Stimulated activated CD8-positive, alpha-beta memory T cell treated with anti-CD3 and anti-CD28 coated beads, Interleukin-15, amount 100 ng/mL, for 48 hours (primary cell): ENCODE measurements at regions not wholly inside any gene's neighbourhood (a gene's known extent, or its start where the extent isn't known, plus 50 kb on each side); places are given as distances from the start of the nearest gene placed in this dataset.

Source experiments
- DNase-seq, 2 donors: peaks; one replicate each; pipeline ENCODE4 v3.0.0-alpha.2; 2020; ENCODE audit warnings: low read depth in 2 of 2

DNA sequence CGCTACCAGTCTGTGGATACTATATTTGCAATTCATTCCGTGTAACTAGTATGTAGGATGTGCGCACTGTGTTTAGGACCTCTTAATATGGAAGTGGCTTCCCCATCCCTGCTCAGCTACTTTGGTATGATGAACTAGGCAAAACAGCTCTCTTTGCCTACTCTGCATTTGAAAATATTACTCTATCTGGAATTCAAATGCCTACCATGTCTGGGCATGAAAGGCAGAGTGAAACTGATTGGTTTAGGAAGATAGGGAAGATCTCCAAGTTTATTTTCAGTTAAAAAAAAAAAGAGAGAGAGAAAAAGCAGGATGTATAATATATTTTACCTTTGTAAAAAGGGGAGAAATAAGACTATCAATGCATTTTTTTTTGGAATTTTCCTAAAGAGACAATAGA lies 74.1 kb upstream of the ELL2 start:
- no peak for DNase-seq

DNA sequence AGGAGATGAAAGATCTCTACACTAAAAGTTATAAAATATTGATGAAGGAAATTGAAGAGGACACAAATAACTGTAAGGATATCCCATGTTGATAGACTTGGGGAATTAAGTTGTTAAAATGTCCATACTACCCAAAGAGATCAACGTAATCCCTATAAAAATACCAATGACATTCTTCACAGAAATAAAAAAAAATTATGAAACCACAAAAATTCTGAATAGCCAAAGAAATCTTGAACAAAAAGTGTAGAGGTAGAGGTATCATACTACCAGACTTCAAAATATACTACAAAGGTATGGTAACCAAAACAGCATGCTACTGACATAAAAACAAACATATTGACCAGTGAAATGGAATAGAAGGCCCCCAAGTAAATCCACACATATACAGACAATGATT lies 71.5 kb upstream of the ELL2 start:
- no peak for DNase-seq

DNA sequence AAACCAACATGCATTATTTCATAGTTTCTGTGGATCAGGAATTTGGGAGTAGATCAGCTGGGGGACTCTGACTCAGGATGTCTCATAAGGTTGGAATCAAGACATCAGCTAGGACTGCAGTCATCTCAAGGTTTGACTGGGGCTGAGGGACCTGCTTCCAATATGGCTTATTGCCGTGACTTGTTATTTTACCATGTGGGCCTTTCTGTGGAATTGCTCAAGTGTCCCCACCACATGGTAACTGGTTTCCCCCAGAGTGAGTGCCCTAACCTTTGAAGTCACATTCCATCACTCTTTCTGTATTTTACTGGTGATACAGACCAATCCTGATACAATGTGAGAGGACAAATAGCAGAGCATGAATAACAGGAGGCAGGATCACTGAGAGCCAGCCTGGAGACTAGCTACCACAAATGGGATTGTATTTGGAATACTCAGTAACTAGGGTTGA lies 70.2 kb upstream of the ELL2 start:
- DNase-seq: no peak

DNA sequence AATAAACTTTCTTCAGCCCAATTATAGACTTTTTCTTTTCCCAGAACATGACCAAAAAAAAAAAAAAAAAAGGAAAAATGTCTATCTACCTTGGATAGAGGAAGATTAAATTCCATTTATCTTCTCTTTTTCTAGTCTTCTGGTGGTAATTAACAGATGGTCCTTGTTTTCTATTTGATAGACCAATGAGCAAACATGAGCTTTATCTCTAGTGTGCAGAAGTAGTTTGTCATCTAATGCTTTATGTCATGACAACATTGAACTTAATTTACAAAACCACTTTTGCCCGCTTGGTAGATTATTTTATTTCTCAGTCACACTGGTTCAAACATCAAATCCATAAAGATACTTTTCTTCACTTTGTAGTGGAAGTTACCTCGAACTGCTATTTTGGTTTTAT lies 69.5 kb upstream of the ELL2 start:
- DNase-seq: no peak

DNA sequence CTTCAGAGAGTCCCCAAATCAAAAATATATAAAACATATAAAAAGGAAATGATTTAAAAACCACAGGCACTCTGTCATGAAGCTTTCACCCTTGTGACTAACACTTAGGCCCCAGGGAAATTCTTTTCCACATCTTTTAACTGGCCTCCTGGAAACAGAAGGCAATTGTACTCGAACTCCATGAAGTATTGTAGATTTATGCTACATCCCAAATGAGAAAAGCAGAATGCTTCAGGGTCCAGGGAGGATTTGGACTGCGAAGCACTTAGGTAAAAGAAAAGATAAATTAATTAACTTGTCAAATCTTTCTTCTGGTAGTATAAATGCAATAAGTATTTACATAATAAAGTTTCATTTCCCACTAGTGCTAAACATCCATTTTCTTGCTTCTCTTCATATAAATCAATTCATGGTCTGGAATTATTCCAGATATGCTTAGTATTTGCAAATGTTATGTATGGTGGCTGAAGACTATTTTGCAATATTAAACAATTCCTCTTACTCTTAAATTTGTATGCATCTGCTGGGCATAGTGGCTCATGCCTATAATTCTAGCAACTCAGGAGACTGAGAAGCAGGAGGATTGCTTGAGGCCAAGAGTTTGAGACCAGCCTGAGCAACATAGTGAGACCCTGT lies 64.9 kb upstream of the ELL2 start:
- DNase-seq: no peak

DNA sequence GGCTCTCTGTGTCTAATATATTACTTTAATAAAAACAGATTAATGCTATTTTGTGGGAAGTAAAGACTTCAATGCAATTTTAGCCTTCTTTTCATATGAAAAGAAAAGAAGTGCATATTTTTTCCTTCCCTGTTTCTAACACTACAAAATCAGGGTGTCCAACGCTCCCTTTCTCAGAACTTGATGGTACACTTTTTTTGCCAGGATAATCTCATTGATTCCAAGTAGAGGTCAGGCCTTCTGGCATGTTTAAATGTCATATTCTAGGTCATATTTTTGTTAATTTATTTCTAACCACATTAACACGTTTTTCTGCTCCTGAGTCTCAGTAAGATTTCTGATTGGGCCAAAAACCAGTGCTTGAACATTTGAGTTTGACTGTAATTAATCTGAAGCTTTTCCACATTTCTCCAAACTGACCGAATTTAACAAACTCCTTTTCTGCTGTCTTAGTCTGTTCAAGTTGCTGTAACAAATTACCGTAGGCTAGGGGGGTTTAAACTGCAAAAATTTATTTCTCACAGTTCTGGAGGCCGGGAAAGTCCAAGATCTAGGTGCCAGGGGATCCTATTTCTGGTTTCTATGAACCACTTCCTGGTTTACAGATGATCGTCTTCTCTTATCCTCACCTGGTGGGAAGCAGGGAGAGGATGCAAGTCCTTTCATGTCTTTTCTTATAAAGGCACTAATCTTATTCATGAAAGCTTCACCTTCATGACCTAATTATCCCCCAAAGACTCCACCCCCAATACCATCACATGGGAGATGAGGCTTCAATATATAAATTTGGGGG lies 63.2 kb upstream of the ELL2 start:
- no peak for DNase-seq

DNA sequence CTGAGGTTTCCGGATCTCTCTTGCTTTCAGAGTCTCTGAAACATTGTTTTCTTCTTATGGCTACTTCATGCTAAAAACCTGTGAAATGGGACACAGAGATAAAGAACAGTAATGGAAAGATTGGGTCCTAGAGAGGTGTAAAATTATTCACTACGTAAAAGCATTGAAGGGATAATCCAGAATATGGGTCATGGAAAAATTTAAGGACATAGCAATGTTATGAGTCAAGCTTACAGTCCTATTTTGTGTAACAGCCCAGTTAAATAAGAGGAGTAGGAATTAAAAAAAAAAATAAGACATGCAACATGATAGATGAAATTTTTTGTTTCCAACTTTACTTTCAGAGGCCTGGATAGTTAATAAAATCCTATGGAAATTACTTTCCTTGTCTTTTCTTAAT lies 61.9 kb upstream of the ELL2 start:
- no peak for DNase-seq

DNA sequence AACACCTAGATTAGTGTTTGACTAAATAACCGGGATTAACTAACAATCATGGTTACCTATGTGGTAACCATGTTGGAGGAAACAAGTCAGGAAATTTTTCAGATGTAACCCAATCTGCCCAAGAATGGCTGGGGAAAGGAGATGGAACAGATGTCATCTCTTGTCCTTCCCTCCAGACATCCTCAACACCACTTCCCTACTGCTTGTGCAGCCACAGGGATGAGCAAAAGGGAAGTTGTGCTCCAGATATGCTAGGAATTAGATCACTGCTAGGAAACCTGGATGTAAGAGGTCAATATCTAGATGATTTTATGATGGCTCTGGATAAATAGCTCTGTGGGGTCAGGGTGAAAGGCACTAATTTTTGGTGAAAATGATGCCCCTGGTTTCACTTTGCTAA lies 61.3 kb upstream of the ELL2 start:
- DNase-seq: no peak

DNA sequence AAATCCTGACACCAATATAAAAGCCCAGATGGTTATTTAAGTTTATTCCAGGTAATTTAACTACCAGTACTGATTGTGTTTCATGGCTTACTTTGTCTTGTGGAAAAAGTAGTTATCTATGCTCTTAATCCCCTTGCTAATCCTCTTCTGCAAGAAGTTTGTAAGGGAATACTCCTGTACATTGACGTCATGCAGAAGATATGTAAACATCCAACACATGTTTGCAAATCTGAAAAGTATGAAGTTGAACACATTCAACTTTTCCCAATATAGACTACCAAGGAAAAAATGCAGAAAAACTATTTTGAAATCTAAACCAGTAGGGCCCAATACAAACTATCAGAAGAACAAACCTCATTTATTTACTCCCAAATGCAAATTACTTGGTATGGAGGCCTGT lies 56.3 kb upstream of the ELL2 start:
- no peak for DNase-seq

DNA sequence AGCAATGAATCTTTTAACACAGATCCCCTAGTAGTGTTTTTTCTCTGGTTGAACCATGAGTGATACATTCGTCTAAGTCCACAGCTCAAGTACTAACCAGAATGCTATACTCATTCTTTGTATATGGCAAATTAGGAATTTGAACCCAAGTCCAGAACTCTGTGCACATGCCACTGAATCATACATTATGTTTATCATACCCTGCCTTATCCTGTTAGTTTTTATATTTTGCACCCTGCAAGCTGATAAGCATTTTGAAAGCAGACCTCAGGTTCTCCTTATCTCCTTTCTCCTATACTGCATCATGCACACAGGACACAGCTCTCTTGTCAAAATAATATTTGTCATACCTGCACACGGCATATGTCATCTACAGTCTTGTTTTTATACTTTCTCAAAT lies 54.6 kb upstream of the ELL2 start:
- DNase-seq: no peak

DNA sequence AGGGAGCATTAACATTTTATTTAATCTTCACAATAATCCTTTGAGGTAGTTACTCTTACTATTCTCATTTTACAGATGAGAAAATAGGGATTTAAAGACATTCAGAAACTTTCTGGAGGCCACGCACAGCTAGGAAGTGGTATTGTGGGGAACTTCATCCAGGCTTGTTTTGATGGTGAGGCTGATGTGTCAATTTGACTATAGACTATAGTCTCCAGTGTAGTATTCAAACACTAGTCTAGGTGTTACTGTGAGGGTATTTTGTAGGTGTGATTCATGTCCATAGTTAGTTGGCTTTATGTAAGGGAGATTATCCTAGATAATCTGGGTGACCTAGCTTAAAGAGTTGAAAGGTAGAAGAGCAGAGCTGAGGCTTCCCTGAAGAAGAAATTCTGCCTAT lies 54.1 kb upstream of the ELL2 start:
- no peak for DNase-seq

DNA sequence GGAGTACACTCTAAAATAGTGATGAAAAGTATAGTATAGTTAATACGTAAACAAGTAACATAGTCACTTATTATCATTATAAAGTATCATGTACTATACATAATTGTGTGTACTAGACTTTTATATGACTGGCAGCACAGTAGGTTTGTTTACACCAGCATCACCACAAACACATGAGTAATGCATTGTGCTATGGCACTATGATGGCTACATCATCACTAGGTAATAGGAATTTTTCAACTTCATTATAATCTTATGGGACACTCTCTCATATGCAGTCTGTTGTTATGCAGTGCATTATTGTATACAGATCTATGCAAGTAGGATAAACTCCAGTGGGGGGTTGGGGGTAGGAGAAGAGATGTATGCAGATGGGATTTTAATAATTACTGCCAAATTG lies 52.7 kb upstream of the ELL2 start:
- no peak for DNase-seq

DNA sequence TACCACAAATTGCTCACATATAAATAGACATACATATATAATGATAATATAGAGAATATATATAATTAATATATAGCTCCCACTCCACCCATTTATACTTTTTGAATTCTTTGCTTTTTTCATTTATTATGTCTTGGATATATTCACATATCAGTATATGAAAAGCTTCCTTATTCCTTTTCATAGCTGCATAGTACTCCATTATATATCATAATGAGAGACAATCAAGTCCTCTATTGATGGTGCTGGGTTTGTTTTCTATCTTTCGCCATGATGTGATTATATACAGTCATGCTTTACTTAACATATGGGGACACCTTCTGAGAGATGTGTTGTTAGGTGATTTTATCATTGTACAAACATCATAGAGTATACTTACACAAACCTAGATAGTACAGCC lies 51.6 kb upstream of the ELL2 start:
- DNase-seq: no peak

DNA sequence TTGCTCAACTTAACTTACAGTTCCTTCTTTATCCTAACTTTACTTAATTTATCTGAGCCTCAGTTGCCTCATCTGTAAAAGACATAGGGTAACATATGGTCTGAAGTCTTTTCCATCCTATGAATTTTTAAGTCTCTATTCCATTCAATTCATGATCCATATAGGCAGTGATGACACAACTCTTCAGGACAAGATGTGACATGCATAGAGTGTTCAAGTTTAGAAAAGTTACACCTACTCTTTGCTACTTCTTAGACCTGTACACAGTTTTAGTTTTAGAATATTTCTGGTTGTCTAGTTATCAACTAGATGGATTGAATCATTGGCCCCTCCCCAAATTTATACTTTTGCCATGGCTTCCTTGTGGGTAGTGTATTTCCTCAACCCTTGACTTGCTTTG lies 50.7 kb upstream of the ELL2 start:
- DNase-seq: no peak
